ENCODE measurements at regions not wholly inside any gene's neighbourhood (a gene's known extent, or its start where the extent isn't known, plus 50 kb on each side); places are given as distances from the start of the nearest gene placed in this dataset.

DNA sequence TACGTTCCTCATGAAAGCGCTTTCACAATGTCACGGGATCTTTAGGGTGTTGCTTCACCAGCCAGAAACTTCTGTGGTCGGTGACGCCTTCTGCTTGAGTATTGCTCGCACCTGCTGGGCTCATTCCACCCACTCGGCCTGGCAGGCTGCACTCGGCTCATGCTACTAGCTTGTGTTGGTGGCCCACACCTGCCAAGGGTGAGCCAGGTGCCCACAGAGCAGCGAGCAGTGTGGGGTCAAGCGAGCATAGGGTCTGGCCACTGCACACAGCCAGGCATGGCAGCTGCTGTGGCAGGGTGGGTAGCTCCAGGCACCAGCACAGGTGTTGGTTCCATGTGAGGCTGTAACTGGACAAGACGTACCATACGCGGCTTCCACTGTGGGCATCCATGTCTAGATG, 202.9 kb upstream of the CADM2 start:
- peaks cover 11% of the 10 kb centered on the region for H3K9me3 Mint-ChIP-seq (ENCODE audit: unreplicated experiment)
- H3K36me3 Mint-ChIP-seq (ENCODE audit: unreplicated experiment), result no peaks in the 10 kb centered on the region
- H3K27ac Mint-ChIP-seq (ENCODE audit: unreplicated experiment), result no peak overlapping the region
- H3K4me3 Mint-ChIP-seq (ENCODE audit: unreplicated experiment), result no peak overlapping the region
- no peaks in the 10 kb centered on the region for H3K27me3 Mint-ChIP-seq (ENCODE audit: unreplicated experiment)
- TF ChIP-seq, protein P1, sequence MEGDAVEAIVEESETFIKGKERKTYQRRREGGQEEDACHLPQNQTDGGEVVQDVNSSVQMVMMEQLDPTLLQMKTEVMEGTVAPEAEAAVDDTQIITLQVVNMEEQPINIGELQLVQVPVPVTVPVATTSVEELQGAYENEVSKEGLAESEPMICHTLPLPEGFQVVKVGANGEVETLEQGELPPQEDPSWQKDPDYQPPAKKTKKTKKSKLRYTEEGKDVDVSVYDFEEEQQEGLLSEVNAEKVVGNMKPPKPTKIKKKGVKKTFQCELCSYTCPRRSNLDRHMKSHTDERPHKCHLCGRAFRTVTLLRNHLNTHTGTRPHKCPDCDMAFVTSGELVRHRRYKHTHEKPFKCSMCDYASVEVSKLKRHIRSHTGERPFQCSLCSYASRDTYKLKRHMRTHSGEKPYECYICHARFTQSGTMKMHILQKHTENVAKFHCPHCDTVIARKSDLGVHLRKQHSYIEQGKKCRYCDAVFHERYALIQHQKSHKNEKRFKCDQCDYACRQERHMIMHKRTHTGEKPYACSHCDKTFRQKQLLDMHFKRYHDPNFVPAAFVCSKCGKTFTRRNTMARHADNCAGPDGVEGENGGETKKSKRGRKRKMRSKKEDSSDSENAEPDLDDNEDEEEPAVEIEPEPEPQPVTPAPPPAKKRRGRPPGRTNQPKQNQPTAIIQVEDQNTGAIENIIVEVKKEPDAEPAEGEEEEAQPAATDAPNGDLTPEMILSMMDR (IDR thresholded peaks at IDR 0.05), result no peak
- no peak for DNase-seq (ENCODE audit: extremely low spot score, unreplicated experiment)
- H3K4me1 Mint-ChIP-seq (ENCODE audit: unreplicated experiment), result no peaks in the 10 kb centered on the region

DNA sequence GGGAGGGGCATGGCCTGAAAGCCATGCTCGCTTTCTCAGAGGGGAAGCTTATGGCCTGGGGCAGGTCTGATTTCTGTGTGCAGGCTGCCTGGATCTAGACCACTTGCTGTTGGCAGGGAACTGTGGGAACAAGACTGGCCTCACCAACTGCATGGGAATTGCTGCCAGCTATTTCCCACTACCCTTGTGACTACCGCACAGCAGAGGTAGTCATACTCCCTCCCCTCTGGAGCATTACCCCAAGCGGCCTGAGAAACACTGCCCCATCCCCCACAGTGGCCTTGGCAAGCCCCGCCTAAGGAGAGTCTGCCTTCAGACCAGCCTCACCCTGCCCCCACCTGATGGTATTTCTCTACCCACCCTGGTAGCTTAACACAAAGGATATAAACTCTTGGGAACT, 199.4 kb upstream of the CADM2 start:
- no peaks in the 10 kb centered on the region for H3K27me3 Mint-ChIP-seq (ENCODE audit: unreplicated experiment)
- TF ChIP-seq, protein P1 (IDR thresholded peaks at IDR 0.05), result no peak
- peaks cover 32% of the 10 kb centered on the region for H3K9me3 Mint-ChIP-seq (ENCODE audit: unreplicated experiment)
- no peak for DNase-seq (ENCODE audit: extremely low spot score, unreplicated experiment)
- no peak overlapping the region for H3K4me3 Mint-ChIP-seq (ENCODE audit: unreplicated experiment)
- H3K27ac Mint-ChIP-seq (ENCODE audit: unreplicated experiment), result no peak overlapping the region
- H3K36me3 Mint-ChIP-seq (ENCODE audit: unreplicated experiment), result no peaks in the 10 kb centered on the region
- no peaks in the 10 kb centered on the region for H3K4me1 Mint-ChIP-seq (ENCODE audit: unreplicated experiment)

DNA sequence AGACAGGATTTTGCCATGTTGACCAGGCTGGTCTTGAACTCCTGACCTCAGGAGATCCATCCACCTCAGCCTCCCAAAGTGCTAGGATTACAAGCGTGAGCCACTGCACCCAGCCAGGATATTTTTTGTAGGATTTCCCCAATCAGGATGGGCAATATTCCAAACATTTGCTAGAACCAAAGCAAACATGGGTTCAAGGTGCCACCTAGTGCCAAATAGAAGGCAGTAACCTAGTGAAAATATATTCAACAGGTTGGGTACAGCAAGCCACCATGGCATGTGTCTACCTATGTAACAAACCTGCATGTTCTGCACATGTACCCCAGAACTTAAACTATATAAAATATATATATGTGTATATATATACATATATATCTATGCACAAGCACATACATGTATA, 185.9 kb upstream of the CADM2 start:
- no peaks in the 10 kb centered on the region for H3K27me3 Mint-ChIP-seq (ENCODE audit: unreplicated experiment)
- H3K4me3 Mint-ChIP-seq (ENCODE audit: unreplicated experiment), result no peak overlapping the region
- no peak overlapping the region for H3K27ac Mint-ChIP-seq (ENCODE audit: unreplicated experiment)
- H3K4me1 Mint-ChIP-seq (ENCODE audit: unreplicated experiment), result no peaks in the 10 kb centered on the region
- H3K36me3 Mint-ChIP-seq (ENCODE audit: unreplicated experiment), result no peaks in the 10 kb centered on the region
- peaks cover 18% of the 10 kb centered on the region for H3K9me3 Mint-ChIP-seq (ENCODE audit: unreplicated experiment)
- TF ChIP-seq, protein P1 (IDR thresholded peaks at IDR 0.05), result no peak
- DNase-seq (ENCODE audit: extremely low spot score, unreplicated experiment), result no peak

DNA sequence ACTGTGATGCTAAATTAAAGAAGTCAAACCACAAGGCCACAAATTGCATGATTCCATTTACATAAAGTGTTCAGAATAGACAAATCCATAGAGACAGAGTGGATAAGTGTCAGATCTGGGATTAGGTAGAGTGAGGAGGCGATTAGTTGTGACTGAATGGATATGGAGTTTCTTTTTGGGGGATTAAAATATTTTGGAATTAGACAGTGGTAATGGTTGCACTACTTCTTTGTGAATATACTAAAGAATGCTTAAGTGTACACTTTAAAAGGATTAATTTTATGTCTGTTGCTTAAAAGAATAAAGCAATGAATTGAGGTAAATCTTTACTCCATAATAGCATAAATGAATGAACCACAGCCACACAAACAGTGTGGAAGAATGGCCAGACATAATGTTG, 175.5 kb upstream of the CADM2 start:
- TF ChIP-seq, protein P1 (IDR thresholded peaks at IDR 0.05), result no peak
- H3K36me3 Mint-ChIP-seq (ENCODE audit: unreplicated experiment), result no peaks in the 10 kb centered on the region
- H3K27ac Mint-ChIP-seq (ENCODE audit: unreplicated experiment), result no peak overlapping the region
- no peaks in the 10 kb centered on the region for H3K4me1 Mint-ChIP-seq (ENCODE audit: unreplicated experiment)
- H3K4me3 Mint-ChIP-seq (ENCODE audit: unreplicated experiment), result no peak overlapping the region
- no peaks in the 10 kb centered on the region for H3K9me3 Mint-ChIP-seq (ENCODE audit: unreplicated experiment)
- DNase-seq (ENCODE audit: extremely low spot score, unreplicated experiment), result no peak
- H3K27me3 Mint-ChIP-seq (ENCODE audit: unreplicated experiment), result no peaks in the 10 kb centered on the region

DNA sequence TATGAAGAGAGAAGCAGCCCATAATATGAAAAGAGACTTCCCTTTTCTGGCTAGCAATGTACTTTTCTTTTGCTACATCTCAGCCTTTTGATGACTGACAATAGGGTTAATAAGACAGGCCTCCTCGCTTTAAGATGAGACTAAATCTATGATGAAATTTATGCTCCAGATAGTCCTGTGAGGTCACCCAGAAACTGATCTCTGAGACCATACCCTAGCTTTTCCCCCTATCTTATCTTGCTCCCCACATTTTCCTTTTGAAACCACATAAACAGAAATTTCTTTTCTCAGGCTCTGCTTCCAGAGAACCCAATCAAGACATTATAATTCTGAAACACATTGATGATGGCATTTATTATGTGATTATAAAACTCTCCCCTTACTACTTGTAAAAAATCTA, 168.8 kb upstream of the CADM2 start:
- H3K4me3 Mint-ChIP-seq (ENCODE audit: unreplicated experiment), result no peak overlapping the region
- no peak overlapping the region for H3K27ac Mint-ChIP-seq (ENCODE audit: unreplicated experiment)
- no peak for DNase-seq (ENCODE audit: extremely low spot score, unreplicated experiment)
- H3K27me3 Mint-ChIP-seq (ENCODE audit: unreplicated experiment), result no peaks in the 10 kb centered on the region
- TF ChIP-seq, protein P1 (IDR thresholded peaks at IDR 0.05), result no peak
- no peaks in the 10 kb centered on the region for H3K9me3 Mint-ChIP-seq (ENCODE audit: unreplicated experiment)
- no peaks in the 10 kb centered on the region for H3K4me1 Mint-ChIP-seq (ENCODE audit: unreplicated experiment)
- H3K36me3 Mint-ChIP-seq (ENCODE audit: unreplicated experiment), result no peaks in the 10 kb centered on the region
